Natural killer cell (primary cell): ENCODE measurements at regions not wholly inside any gene's neighbourhood (a gene's known extent, or its start where the extent isn't known, plus 50 kb on each side); places are given as distances from the start of the nearest gene placed in this dataset.

ENCODE experiments used
- ATAC-seq, 3 donors: fragments of 150-1000 bp in 2 of 3; fragments of 200-7000 bp in 1 of 3; cut with Tn5 transposase; 1 replicate in 1 of 3; 2 replicates in 2 of 3; pipeline ENCODE4 v1.10.0; 2021; ENCODE audit warnings: mild to moderate bottlenecking in 2 of 3, moderate library complexity in 2 of 3
- DNase-seq, 2 donors: peaks; one replicate each; pipeline versions ENCODE4 v3.0.0 to v3.0.0-alpha.2; 2013 to 2021; ENCODE audit warnings: mixed read lengths in 1 of 2
- H3K27ac ChIP-seq: one replicate; pipeline ENCODE4 v1.5.1; 2013; ENCODE audit warnings: mild to moderate bottlenecking, low read length
- H3K27me3 ChIP-seq: one replicate; pipeline ENCODE4 v1.6.1; 2013; ENCODE audit warnings: low read length; ENCODE audit not compliant: control insufficient read depth, insufficient read depth
- H3K36me3 ChIP-seq: one replicate; pipeline ENCODE4 v1.6.1; 2013; ENCODE audit warnings: low read length; ENCODE audit not compliant: control insufficient read depth, insufficient read depth
- H3K4me1 ChIP-seq: one replicate; pipeline ENCODE4 v1.6.1; 2013; ENCODE audit warnings: low read length; ENCODE audit not compliant: control insufficient read depth, insufficient read depth
- H3K4me3 ChIP-seq: one replicate; pipeline ENCODE4 v1.5.1; 2013; ENCODE audit warnings: low read length
- H3K9me3 ChIP-seq: one replicate; pipeline ENCODE4 v1.6.1; 2013; ENCODE audit warnings: low read length; ENCODE audit not compliant: control insufficient read depth, insufficient read depth
- H3K27ac Mint-ChIP-seq, 2 donors: one replicate each; pipeline ENCODE4 v1.8.0; 2022; ENCODE audit warnings: mild to moderate bottlenecking in 2 of 2, mixed read lengths in 2 of 2, moderate library complexity in 1 of 2
- H3K27me3 Mint-ChIP-seq, 2 donors: one replicate each; pipeline ENCODE4 v1.8.0; 2022; ENCODE audit warnings: low read depth in 2 of 2, mixed read lengths in 2 of 2
- H3K36me3 Mint-ChIP-seq: one replicate; pipeline ENCODE4 v1.8.0; 2022; ENCODE audit warnings: mixed read lengths
- H3K4me1 Mint-ChIP-seq, 2 donors: one replicate each; pipeline ENCODE4 v1.8.0; 2022; ENCODE audit warnings: mixed read lengths in 2 of 2
- H3K4me3 Mint-ChIP-seq: one replicate; pipeline ENCODE4 v1.8.0; 2022; ENCODE audit warnings: mild to moderate bottlenecking, moderate library complexity, mixed read lengths
- H3K9me3 Mint-ChIP-seq, 2 donors: one replicate each; pipeline ENCODE4 v1.8.0; 2022; ENCODE audit warnings: mixed read lengths in 2 of 2
- CTCF ChIP-seq: fragments of 200-600 bp; IDR thresholded peaks from one replicate; pipeline ENCODE4 v1.8.0; 2022; ENCODE audit warnings: antibody characterized with exemption
- WGBS: methylation state at CpG from one replicate; pipeline ENCODE4 v1.1.7; 2013; ENCODE audit warnings: missing lambda C conversion rate; ENCODE audit not compliant: insufficient coverage; 5-methylcytosine and 5-hydroxymethylcytosine counted together
- intact Hi-C: fragments of 100-400 bp; cut with micrococcal nuclease; formaldehyde crosslinking; loops from one replicate; pipeline ENCODE4 v1.14.2; 2022

GRCh38 chr1:87512431-87512830, 183.8 kb downstream of the LMO4 start:
- 76% methylated on average over 2 of the region's 2 CpGs for WGBS
- no peak for TF ChIP-seq CTCF
- Histone ChIP-seq H3K36me3 (no peaks in the 10 kb centered on the region), H3K27me3 (no peaks in the 10 kb centered on the region), H3K4me3 (no peak overlapping the region), H3K9me3 (no peaks in the 10 kb centered on the region), H3K4me1 (no peaks in the 10 kb centered on the region), H3K27ac (no peak overlapping the region)
- intact Hi-C loops: no loop called here
- H3K36me3 Mint-ChIP-seq: no peaks in the 10 kb centered on the region
- H3K4me3 Mint-ChIP-seq: no peak overlapping the region
- ATAC-seq (no peak), DNase-seq (no peak)
- peaks cover 6% of the 10 kb centered on the region in 2 donors for H3K27me3 Mint-ChIP-seq
- H3K27ac Mint-ChIP-seq: no peak overlapping the region
- no peaks in the 10 kb centered on the region for H3K9me3 Mint-ChIP-seq
- H3K4me1 Mint-ChIP-seq: no peaks in the 10 kb centered on the region

- Histone ChIP-seq H3K4me3 (no peak overlapping the region), H3K9me3 (no peaks in the 10 kb centered on the region), H3K27me3 (no peaks in the 10 kb centered on the region), H3K36me3 (no peaks in the 10 kb centered on the region), H3K4me1 (no peaks in the 10 kb centered on the region), H3K27ac (no peak overlapping the region)
- WGBS: 84% methylated on average over 3 of the region's 4 CpGs
- no peak overlapping the region for H3K4me3 Mint-ChIP-seq
- no peak overlapping the region for H3K27ac Mint-ChIP-seq
- no peaks in the 10 kb centered on the region for H3K4me1 Mint-ChIP-seq
- no peaks in the 10 kb centered on the region for H3K36me3 Mint-ChIP-seq
- TF ChIP-seq CTCF: no peak
- H3K9me3 Mint-ChIP-seq: no peaks in the 10 kb centered on the region
- DNase-seq (no peak), ATAC-seq (no peak)
- intact Hi-C loops: no loop called here
- H3K27me3 Mint-ChIP-seq: peaks cover 6 to 10% of the 10 kb centered on the region in 2 donors
Observed at GRCh38 chr1:87513255-87513654, 184.6 kb downstream of the LMO4 start.

GRCh38 chr1:87513966-87514660, 185.4 kb downstream of the LMO4 start:
- intact Hi-C loops: no loop called here

More at GRCh38 chr1:87513966-87514660, 185.4 kb downstream of the LMO4 start:
- Mint-ChIP-seq H3K27ac (no peak overlapping the region), H3K27me3 (peaks cover 6 to 8% of the 10 kb centered on the region in 2 donors), H3K9me3 (no peaks in the 10 kb centered on the region), H3K4me1 (no peaks in the 10 kb centered on the region), H3K36me3 (no peaks in the 10 kb centered on the region), H3K4me3 (no peak overlapping the region)
- Histone ChIP-seq H3K36me3 (no peaks in the 10 kb centered on the region), H3K4me1 (no peaks in the 10 kb centered on the region), H3K27ac (no peak overlapping the region), H3K9me3 (no peaks in the 10 kb centered on the region), H3K27me3 (no peaks in the 10 kb centered on the region), H3K4me3 (no peak overlapping the region)
- no peak for TF ChIP-seq CTCF
- DNase-seq (no peak), ATAC-seq (no peak)
- WGBS: 75% methylated on average over 3 of the region's 4 CpGs
